PC-9 (cell line): ENCODE measurements at regions not wholly inside any gene's neighbourhood (a gene's known extent, or its start where the extent isn't known, plus 50 kb on each side); places are given as distances from the start of the nearest gene placed in this dataset.
"Not testable (repeated sequence)": the region's sequence is repeated elsewhere in the genome, so short reads cannot be mapped to it uniquely, and the experiment has no call there.

Source experiments
- BruUV-seq: library from RNA; stranded (reverse); fragments of 400-500 nt; replicated peaks from 2 replicates; lab custom pipeline; 2021; lab: Mats Ljungman, UMichigan
- CTCF ChIA-PET: fragments of 300-600 bp; sonication (Branson Sonifier 250); formaldehyde crosslinking; loops from one replicate; lab custom pipeline; 2022; ENCODE audit warnings: antibody characterized with exemption; lab: Charles Lee
- POLR2A ChIA-PET: fragments of 300-600 bp; sonication (Branson Sonifier 250); formaldehyde crosslinking; loops from one replicate; lab custom pipeline; 2022; ENCODE audit warnings: antibody characterized with exemption; ENCODE audit not compliant: unreplicated experiment; lab: Charles Lee
- DNase-seq, 2 experiments: peaks; one replicate each; pipeline versions ENCODE4 v3.0.0 to v3.0.0-alpha.2; 2015 to 2022; ENCODE audit warnings: mixed read lengths in 1 of 2
- H2AFZ ChIP-seq: fragments of 200-600 bp; sonication (generic); 2 replicates; pipeline ENCODE4 v1.8.1; 2017; ENCODE audit warnings: antibody characterized with exemption
- H3F3A ChIP-seq: fragments of 200-600 bp; sonication (generic); 2 replicates; pipeline ENCODE4 v1.8.1; 2017; ENCODE audit warnings: antibody characterized with exemption, mild to moderate bottlenecking, low read depth; ENCODE audit not compliant: insufficient read depth
- H3K27ac ChIP-seq: fragments of 200-600 bp; sonication (generic); 2 replicates; pipeline ENCODE4 v1.6.1; 2016; ENCODE audit warnings: mixed run types
- H3K27me3 ChIP-seq: fragments of 200-600 bp; sonication (generic); 2 replicates; pipeline ENCODE4 v1.6.1; 2016; ENCODE audit warnings: low read depth, mixed run types; ENCODE audit not compliant: insufficient read depth
- H3K36me3 ChIP-seq: fragments of 200-600 bp; sonication (generic); 2 replicates; pipeline ENCODE4 v1.6.1; 2016; ENCODE audit warnings: low read depth, mixed run types
- H3K4me1 ChIP-seq: fragments of 200-600 bp; sonication (generic); replicated peaks from 2 replicates; pipeline ENCODE4 v1.6.1; 2016; ENCODE audit warnings: mixed run types; ENCODE audit not compliant: insufficient read depth
- H3K4me2 ChIP-seq: fragments of 200-600 bp; sonication (generic); 2 replicates; pipeline ENCODE4 v1.6.1; 2017; ENCODE audit warnings: mixed run types
- H3K4me3 ChIP-seq: fragments of 200-600 bp; sonication (generic); 2 replicates; pipeline ENCODE4 v1.6.1; 2016; ENCODE audit warnings: mixed run types
- H3K79me2 ChIP-seq: fragments of 200-600 bp; sonication (generic); 2 replicates; pipeline ENCODE4 v1.6.1; 2017; ENCODE audit warnings: low read depth, mixed run types
- H3K9me2 ChIP-seq: fragments of 200-600 bp; sonication (generic); 2 replicates; pipeline ENCODE4 v1.8.1; 2017; ENCODE audit warnings: mild to moderate bottlenecking; ENCODE audit not compliant: insufficient read depth
- H3K9me3 ChIP-seq: fragments of 200-600 bp; sonication (generic); 2 replicates; pipeline ENCODE4 v1.8.1; 2016; ENCODE audit warnings: low read depth; ENCODE audit not compliant: insufficient read depth
- H4K20me1 ChIP-seq: fragments of 200-600 bp; sonication (generic); 2 replicates; pipeline ENCODE4 v1.8.1; 2017; ENCODE audit not compliant: insufficient read depth
- EZH2 ChIP-seq: fragments of 200-600 bp; sonication (generic); IDR thresholded peaks from 2 replicates; pipeline ENCODE4 v1.8.0; 2017; ENCODE audit warnings: antibody characterized with exemption, low read depth
- intact Hi-C: fragments of 100-400 bp; cut with micrococcal nuclease; formaldehyde crosslinking; loops from one replicate; pipeline ENCODE4 v1.10.0; 2022; ENCODE audit not compliant: unreplicated experiment
- TF ChIP-seq, protein P1 (sequence below): fragments of 200-600 bp; sonication (generic); conservative IDR thresholded peaks from 2 replicates; pipeline ENCODE4 v1.6.1; 2017; ENCODE audit warnings: mixed run types, antibody characterized with exemption, mild to moderate bottlenecking, moderate library complexity

DNA sequence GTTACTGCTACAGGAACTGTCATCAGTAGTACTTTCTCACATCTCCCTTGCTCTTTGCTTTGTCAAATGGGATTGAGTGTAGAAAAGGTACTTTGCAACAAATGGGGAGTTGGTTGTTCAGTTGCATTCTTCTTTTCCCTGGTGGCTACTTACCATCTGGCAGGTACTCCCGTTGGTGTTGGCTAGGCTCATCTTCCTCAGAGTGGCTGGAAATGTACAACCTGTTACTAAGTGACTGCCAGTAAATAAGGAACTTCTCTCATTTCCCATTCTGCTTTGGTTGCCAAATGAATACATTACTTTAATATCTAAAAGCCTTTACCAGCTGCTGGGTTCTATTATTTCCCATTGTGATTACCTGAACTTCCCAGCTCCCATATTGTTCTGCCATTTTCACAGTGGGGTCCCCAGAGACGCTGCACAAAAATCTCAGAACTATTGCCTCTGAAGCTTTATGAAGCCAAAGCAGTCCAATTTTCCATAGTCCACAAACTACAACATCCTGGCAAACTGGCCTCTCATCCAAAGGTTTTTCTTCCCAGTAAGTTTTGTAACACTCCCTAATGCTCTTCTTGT, 229.7 kb upstream of the HTR1E start:
- ChIA-PET CTCF (no interaction called here), POLR2A (no interaction called here)
- TF ChIP-seq, protein P1, sequence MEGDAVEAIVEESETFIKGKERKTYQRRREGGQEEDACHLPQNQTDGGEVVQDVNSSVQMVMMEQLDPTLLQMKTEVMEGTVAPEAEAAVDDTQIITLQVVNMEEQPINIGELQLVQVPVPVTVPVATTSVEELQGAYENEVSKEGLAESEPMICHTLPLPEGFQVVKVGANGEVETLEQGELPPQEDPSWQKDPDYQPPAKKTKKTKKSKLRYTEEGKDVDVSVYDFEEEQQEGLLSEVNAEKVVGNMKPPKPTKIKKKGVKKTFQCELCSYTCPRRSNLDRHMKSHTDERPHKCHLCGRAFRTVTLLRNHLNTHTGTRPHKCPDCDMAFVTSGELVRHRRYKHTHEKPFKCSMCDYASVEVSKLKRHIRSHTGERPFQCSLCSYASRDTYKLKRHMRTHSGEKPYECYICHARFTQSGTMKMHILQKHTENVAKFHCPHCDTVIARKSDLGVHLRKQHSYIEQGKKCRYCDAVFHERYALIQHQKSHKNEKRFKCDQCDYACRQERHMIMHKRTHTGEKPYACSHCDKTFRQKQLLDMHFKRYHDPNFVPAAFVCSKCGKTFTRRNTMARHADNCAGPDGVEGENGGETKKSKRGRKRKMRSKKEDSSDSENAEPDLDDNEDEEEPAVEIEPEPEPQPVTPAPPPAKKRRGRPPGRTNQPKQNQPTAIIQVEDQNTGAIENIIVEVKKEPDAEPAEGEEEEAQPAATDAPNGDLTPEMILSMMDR: no peak
- TF ChIP-seq EZH2: no peak
- H2AFZ ChIP-seq: no peak overlapping the region
- intact Hi-C loops: no loop called here
- no peak overlapping the region for H3K4me3 ChIP-seq
- no peaks in the 10 kb centered on the region for H3K9me3 ChIP-seq
- H3K79me2 ChIP-seq: no peaks in the 10 kb centered on the region
- DNase-seq: no peak
- H3K4me2 ChIP-seq: no peak overlapping the region
- H3K9me2 ChIP-seq: no peaks in the 10 kb centered on the region
- no peaks in the 10 kb centered on the region for H3F3A ChIP-seq
- H3K27me3 ChIP-seq: no peaks in the 10 kb centered on the region
- H3K4me1 ChIP-seq: no peaks in the 10 kb centered on the region
- H3K36me3 ChIP-seq: no peaks in the 10 kb centered on the region
- no peaks in the 10 kb centered on the region for H4K20me1 ChIP-seq
- no peak overlapping the region for H3K27ac ChIP-seq
- no TSS peak for BruUV-seq

DNA sequence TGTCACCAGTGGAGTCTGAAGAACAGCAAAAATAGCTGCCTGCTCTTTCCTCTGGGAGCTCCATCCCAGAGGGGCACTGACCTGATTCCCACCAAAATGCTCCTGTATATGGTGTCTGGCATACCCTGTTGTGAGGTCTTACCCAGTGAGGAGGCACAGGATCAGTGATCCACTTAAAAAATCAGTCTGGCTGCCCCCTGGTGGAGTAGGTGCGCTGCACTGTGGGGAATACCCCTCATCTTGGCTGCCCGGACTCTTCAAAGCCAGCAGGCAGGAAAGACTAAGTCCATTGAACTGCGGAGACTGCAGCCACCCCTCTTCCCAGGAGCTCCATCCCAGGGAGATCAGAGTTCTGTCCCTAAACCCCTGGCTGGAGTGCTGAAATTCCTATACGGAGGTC, 230.9 kb upstream of the HTR1E start:
- H3K9me2 ChIP-seq: no peaks in the 10 kb centered on the region
- ChIA-PET POLR2A (no interaction called here), CTCF (no interaction called here)
- H3K9me3 ChIP-seq: no peaks in the 10 kb centered on the region
- no peak overlapping the region for H3K4me3 ChIP-seq
- H3K4me2 ChIP-seq: no peak overlapping the region
- no TSS peak for BruUV-seq
- no peak overlapping the region for H3K27ac ChIP-seq
- no peak for DNase-seq
- H2AFZ ChIP-seq: no peak overlapping the region
- intact Hi-C loops: no loop called here
- H3K4me1 ChIP-seq: no peaks in the 10 kb centered on the region
- H4K20me1 ChIP-seq: no peaks in the 10 kb centered on the region
- H3F3A ChIP-seq: no peaks in the 10 kb centered on the region
- no peaks in the 10 kb centered on the region for H3K36me3 ChIP-seq
- TF ChIP-seq, protein P1: no peak
- no peaks in the 10 kb centered on the region for H3K27me3 ChIP-seq
- no peaks in the 10 kb centered on the region for H3K79me2 ChIP-seq

DNA sequence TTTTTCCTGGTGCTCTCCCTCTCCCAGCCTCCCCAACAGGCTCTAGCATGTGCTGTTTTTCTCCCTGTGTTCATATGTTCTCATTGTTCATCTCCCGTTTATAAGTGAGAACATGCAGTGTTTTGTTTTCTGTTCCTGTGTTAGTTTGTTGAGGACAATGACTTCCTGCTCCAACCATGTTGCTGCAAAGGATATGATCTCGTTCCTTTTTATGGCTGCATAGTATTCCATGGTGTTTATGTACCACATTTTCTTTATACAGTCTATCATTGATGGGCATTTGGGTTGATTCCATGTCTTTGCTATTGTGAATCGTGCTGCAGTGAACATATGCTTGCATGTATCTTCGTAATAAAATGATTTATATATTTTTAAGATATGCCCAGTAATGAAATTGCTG, 236.1 kb upstream of the HTR1E start:
- BruUV-seq, intact Hi-C loops: not testable (repeated sequence)

DNA sequence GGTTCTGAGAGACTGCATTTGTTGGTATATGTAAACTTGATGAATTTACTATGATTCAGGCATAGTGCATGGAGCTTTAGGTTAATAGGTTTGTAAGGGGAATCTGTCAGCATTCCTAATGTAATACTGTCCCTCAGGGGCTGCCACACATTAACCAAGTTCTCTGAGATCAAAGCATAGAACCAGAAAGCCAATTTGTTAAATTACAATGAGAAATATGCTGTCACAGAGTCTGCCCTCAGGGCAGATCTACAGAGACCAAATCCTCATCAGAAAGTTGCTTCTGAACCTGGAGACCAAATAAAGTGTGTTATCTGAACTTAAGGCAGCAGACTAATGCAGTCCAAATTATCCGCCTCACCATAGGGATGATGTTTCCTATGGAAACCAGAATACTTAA, 250.8 kb upstream of the HTR1E start:
- H3K36me3 ChIP-seq: no peaks in the 10 kb centered on the region
- CTCF ChIA-PET: no interaction called here
- H2AFZ ChIP-seq: no peak overlapping the region
- H3K4me1 ChIP-seq: no peaks in the 10 kb centered on the region
- H3K27ac ChIP-seq: no peak overlapping the region
- no peaks in the 10 kb centered on the region for H3K27me3 ChIP-seq
- no peaks in the 10 kb centered on the region for H3F3A ChIP-seq
- H3K79me2 ChIP-seq: no peaks in the 10 kb centered on the region
- no peaks in the 10 kb centered on the region for H3K9me2 ChIP-seq
- DNase-seq: no peak
- TF ChIP-seq, protein P1: no peak
- TF ChIP-seq EZH2: no peak
- POLR2A ChIA-PET: no interaction called here
- no peaks in the 10 kb centered on the region for H3K9me3 ChIP-seq
- H3K4me2 ChIP-seq: no peak overlapping the region
- BruUV-seq: no TSS peak
- no peaks in the 10 kb centered on the region for H4K20me1 ChIP-seq
- no peak overlapping the region for H3K4me3 ChIP-seq
- intact Hi-C loops: no loop called here

More for the DNA sequence above, 236.1 kb upstream of the HTR1E start:
- H4K20me1 ChIP-seq, H3K27ac ChIP-seq, H3K79me2 ChIP-seq, H3F3A ChIP-seq, H3K9me3 ChIP-seq, H3K9me2 ChIP-seq, H3K4me2 ChIP-seq, POLR2A ChIA-PET, H3K27me3 ChIP-seq, H3K36me3 ChIP-seq, H3K4me3 ChIP-seq, H3K4me1 ChIP-seq, H2AFZ ChIP-seq, DNase-seq, CTCF ChIA-PET: not testable (repeated sequence)
